SU-DHL-6 (cell line): ENCODE measurements at regions not wholly inside any gene's neighbourhood (a gene's known extent, or its start where the extent isn't known, plus 50 kb on each side); places are given as distances from the start of the nearest gene placed in this dataset.

ENCODE experiments used
- H2AFZ ChIP-seq: fragments of 200-600 bp; sonication (generic); 2 replicates; pipeline ENCODE4 v1.6.1; 2014; ENCODE audit warnings: low read depth, mild to moderate bottlenecking, moderate library complexity, mixed read lengths, antibody characterized with exemption, low read length; ENCODE audit not compliant: severe bottlenecking
- H3F3A ChIP-seq: fragments of 200-600 bp; shearing (Covaris generic); 2 replicates; pipeline ENCODE4 v1.6.0; 2016; ENCODE audit warnings: antibody characterized with exemption, mild to moderate bottlenecking; ENCODE audit not compliant: insufficient read depth
- H3K27ac ChIP-seq: fragments of 200-600 bp; sonication (generic); 2 replicates; pipeline ENCODE4 v1.5.1; 2016; ENCODE audit warnings: low read depth, mild to moderate bottlenecking, low read length, moderate library complexity, mixed read lengths
- H3K27me3 ChIP-seq: fragments of 200-600 bp; sonication (generic), shearing (Covaris generic); 2 replicates; pipeline ENCODE4 v1.6.0; 2014; ENCODE audit warnings: mild to moderate bottlenecking, low read length
- H3K36me3 ChIP-seq: fragments of 200-600 bp; sonication (generic); 2 replicates; pipeline ENCODE4 v1.6.1; 2014; ENCODE audit warnings: mild to moderate bottlenecking, low read length, mixed read lengths
- H3K4me2 ChIP-seq: fragments of 300-600, 200-600 bp; shearing (Covaris generic), sonication (generic); 2 replicates; pipeline ENCODE4 v1.6.0; 2014; ENCODE audit warnings: low read length, low read depth, mild to moderate bottlenecking; ENCODE audit not compliant: poor library complexity, severe bottlenecking
- H3K4me3 ChIP-seq: fragments of 200-600 bp; sonication (generic); 2 replicates; pipeline ENCODE4 v1.5.1; 2014; ENCODE audit warnings: antibody characterized with exemption, low read length, mild to moderate bottlenecking, mixed read lengths; ENCODE audit not compliant: insufficient read depth, poor library complexity, severe bottlenecking
- H3K79me2 ChIP-seq: fragments of 200-600 bp; sonication (generic); 2 replicates; pipeline ENCODE4 v1.6.1; 2014; ENCODE audit warnings: mild to moderate bottlenecking, low read length, moderate library complexity; ENCODE audit not compliant: insufficient read depth
- H3K9ac ChIP-seq: fragments of 200-600 bp; sonication (generic); 2 replicates; pipeline ENCODE4 v1.7.0; 2014; ENCODE audit warnings: mild to moderate bottlenecking, low read length
- H3K9me2 ChIP-seq: fragments of 200-600 bp; sonication (generic); replicated peaks from 2 replicates; pipeline ENCODE4 v1.6.1; 2014; ENCODE audit warnings: low read length; ENCODE audit not compliant: insufficient read depth
- H3K9me3 ChIP-seq: fragments of 200-600 bp; sonication (generic); 2 replicates; pipeline ENCODE4 v1.6.1; 2014; ENCODE audit warnings: low read length, mixed read lengths; ENCODE audit not compliant: insufficient read depth
- H4K20me1 ChIP-seq: fragments of 200-600 bp; sonication (generic); 2 replicates; pipeline ENCODE4 v1.6.1; 2014; ENCODE audit warnings: low read depth, mild to moderate bottlenecking, antibody characterized with exemption, low read length, moderate library complexity, mixed read lengths
- EZH2phosphoT487 ChIP-seq: fragments of 200-600 bp; sonication (generic), shearing (Covaris generic); conservative IDR thresholded peaks from 2 replicates; pipeline ENCODE4 v1.6.1; 2018; ENCODE audit warnings: mild to moderate bottlenecking, antibody characterized with exemption, low read length, moderate library complexity, mixed read lengths
- TF ChIP-seq, protein P1 (sequence below): fragments of 200-600 bp; sonication (generic); IDR thresholded peaks from one replicate; pipeline ENCODE4 v1.5.1; 2017; ENCODE audit warnings: antibody characterized with exemption, mild to moderate bottlenecking, low read length, moderate library complexity; ENCODE audit not compliant: insufficient read depth, poor library complexity, severe bottlenecking

GRCh38 chr15:96771035-96771434, 440.5 kb downstream of the NR2F2 start:
- H2AFZ ChIP-seq: no peak overlapping the region
- no peaks in the 10 kb centered on the region for H4K20me1 ChIP-seq
- no peaks in the 10 kb centered on the region for H3K27me3 ChIP-seq
- H3K9ac ChIP-seq: no peak overlapping the region
- H3K36me3 ChIP-seq: no peaks in the 10 kb centered on the region
- no peaks in the 10 kb centered on the region for H3K9me3 ChIP-seq
- no peak for TF ChIP-seq EZH2phosphoT487
- TF ChIP-seq, protein P1, sequence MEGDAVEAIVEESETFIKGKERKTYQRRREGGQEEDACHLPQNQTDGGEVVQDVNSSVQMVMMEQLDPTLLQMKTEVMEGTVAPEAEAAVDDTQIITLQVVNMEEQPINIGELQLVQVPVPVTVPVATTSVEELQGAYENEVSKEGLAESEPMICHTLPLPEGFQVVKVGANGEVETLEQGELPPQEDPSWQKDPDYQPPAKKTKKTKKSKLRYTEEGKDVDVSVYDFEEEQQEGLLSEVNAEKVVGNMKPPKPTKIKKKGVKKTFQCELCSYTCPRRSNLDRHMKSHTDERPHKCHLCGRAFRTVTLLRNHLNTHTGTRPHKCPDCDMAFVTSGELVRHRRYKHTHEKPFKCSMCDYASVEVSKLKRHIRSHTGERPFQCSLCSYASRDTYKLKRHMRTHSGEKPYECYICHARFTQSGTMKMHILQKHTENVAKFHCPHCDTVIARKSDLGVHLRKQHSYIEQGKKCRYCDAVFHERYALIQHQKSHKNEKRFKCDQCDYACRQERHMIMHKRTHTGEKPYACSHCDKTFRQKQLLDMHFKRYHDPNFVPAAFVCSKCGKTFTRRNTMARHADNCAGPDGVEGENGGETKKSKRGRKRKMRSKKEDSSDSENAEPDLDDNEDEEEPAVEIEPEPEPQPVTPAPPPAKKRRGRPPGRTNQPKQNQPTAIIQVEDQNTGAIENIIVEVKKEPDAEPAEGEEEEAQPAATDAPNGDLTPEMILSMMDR: no peak
- H3K9me2 ChIP-seq: no peaks in the 10 kb centered on the region
- no peak overlapping the region for H3K4me3 ChIP-seq
- no peak overlapping the region for H3K27ac ChIP-seq
- no peaks in the 10 kb centered on the region for H3F3A ChIP-seq
- H3K4me2 ChIP-seq: no peak overlapping the region
- no peaks in the 10 kb centered on the region for H3K79me2 ChIP-seq

GRCh38 chr15:96774216-96774615, 443.7 kb downstream of the NR2F2 start:
- no peaks in the 10 kb centered on the region for H3K79me2 ChIP-seq
- H3K9ac ChIP-seq: no peak overlapping the region
- no peak overlapping the region for H3K4me3 ChIP-seq
- no peak overlapping the region for H2AFZ ChIP-seq
- no peaks in the 10 kb centered on the region for H3K36me3 ChIP-seq
- TF ChIP-seq, protein P1: no peak
- TF ChIP-seq EZH2phosphoT487: no peak
- H4K20me1 ChIP-seq: no peaks in the 10 kb centered on the region
- no peak overlapping the region for H3K4me2 ChIP-seq
- H3K27me3 ChIP-seq: no peaks in the 10 kb centered on the region
- H3K9me3 ChIP-seq: no peaks in the 10 kb centered on the region
- no peaks in the 10 kb centered on the region for H3F3A ChIP-seq
- H3K27ac ChIP-seq: no peak overlapping the region
- H3K9me2 ChIP-seq: no peaks in the 10 kb centered on the region; the same call in 1 of the 2 replicates

DNA sequence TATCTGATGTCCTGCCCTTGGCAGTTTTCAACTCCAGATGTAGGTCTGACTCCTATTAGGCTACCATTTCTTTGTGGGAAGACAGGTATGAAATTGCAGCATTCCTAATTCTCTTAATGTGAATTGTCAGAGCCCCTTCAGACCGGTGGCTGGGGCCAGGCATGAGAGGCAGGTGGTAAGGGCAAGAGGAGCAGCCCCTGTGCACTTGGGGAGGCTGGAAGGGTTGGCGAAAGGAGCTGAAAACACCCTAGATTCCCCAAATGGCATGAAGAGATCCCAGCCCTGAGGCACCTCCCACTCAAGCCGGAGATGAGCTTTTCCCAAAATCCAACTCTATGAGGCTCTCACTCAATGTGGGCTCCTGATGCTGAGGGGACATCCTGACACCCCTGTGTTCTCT, 453.2 kb downstream of the NR2F2 start:
- Histone ChIP-seq H4K20me1 (no peaks in the 10 kb centered on the region), H3K9me3 (no peaks in the 10 kb centered on the region), H3K4me3 (no peak overlapping the region), H2AFZ (no peak overlapping the region), H3K9ac (no peak overlapping the region), H3K27me3 (no peaks in the 10 kb centered on the region), H3K36me3 (no peaks in the 10 kb centered on the region), H3K27ac (no peak overlapping the region), H3K4me2 (no peak overlapping the region), H3K9me2 (no peaks in the 10 kb centered on the region), H3K79me2 (no peaks in the 10 kb centered on the region), H3F3A (no peaks in the 10 kb centered on the region)
- no peak for TF ChIP-seq EZH2phosphoT487

DNA sequence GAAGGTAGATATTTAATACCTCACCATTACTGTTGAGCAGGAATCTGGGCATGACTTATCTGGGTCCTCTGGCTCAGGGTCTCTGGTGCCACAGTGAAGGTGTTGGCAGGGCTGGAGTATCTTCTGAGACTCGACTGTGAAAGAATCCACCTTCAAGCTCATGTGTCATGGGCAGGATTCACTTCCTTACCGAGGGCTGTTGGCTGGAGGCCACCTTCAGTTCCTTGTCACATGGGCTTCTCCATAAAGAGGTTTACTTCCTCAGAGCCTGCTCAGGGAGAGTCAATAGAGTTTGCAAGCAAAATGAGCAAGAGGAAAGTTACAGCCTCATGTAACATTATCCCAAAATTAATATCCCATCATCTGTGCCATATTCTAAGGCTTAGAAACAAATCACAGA, 459.5 kb downstream of the NR2F2 start:
- Histone ChIP-seq H3K9ac (no peak overlapping the region), H3F3A (no peaks in the 10 kb centered on the region), H3K79me2 (no peaks in the 10 kb centered on the region), H3K9me3 (no peaks in the 10 kb centered on the region), H3K27ac (no peak overlapping the region), H2AFZ (no peak overlapping the region), H4K20me1 (no peaks in the 10 kb centered on the region), H3K4me3 (no peak overlapping the region), H3K36me3 (no peaks in the 10 kb centered on the region), H3K4me2 (no peak overlapping the region), H3K9me2 (no peaks in the 10 kb centered on the region), H3K27me3 (no peaks in the 10 kb centered on the region)
- TF ChIP-seq, protein P1: no peak
- no peak for TF ChIP-seq EZH2phosphoT487
